GM12891 (cell line): ENCODE measurements at regions not wholly inside any gene's neighbourhood (a gene's known extent, or its start where the extent isn't known, plus 50 kb on each side); places are given as distances from the start of the nearest gene placed in this dataset.

Source experiments
- POLR2A ChIP-seq: IDR thresholded peaks from 2 replicates; pipeline ENCODE4 v1.6.1; 2011; ENCODE audit warnings: low read depth, low read length, control low read depth
- POLR2AphosphoS5 ChIP-seq: IDR thresholded peaks from 2 replicates; pipeline ENCODE4 v1.6.1; 2011; ENCODE audit warnings: low read depth, low read length, control low read depth
- POU2F2 ChIP-seq: IDR thresholded peaks from 2 replicates; pipeline ENCODE4 v1.6.1; 2011; ENCODE audit warnings: low read depth, mild to moderate bottlenecking, control low read depth, low read length, moderate library complexity
- TAF1 ChIP-seq: IDR thresholded peaks from 2 replicates; pipeline ENCODE4 v1.6.1; 2011; ENCODE audit warnings: low read depth, low read length, control low read depth

GRCh38 chr3:187802928-187803259 is 57.6 kb upstream of the BCL6 start:
- TF ChIP-seq TAF1 (no peak), POLR2A (no peak), POU2F2 (peak; percentile 84), POLR2AphosphoS5 (no peak)
